T-cell (primary cell): ENCODE measurements at regions not wholly inside any gene's neighbourhood (a gene's known extent, or its start where the extent isn't known, plus 50 kb on each side); places are given as distances from the start of the nearest gene placed in this dataset.

ENCODE experiments used
- ATAC-seq, 4 experiments: fragments of 200-7000 bp in 3 of 4; fragments of 150-1000 bp in 1 of 4; cut with Tn5 transposase; replicated peaks in 1 of 4; 1 replicate in 3 of 4; 2 replicates in 1 of 4; pipeline ENCODE4 v1.10.0; 2021; ENCODE audit warnings: moderate library complexity in 3 of 4, mild to moderate bottlenecking in 2 of 4, moderate number of reproducible peaks in 1 of 4
- CTCF ChIA-PET, 2 donors: fragments of 300-600 bp; sonication (Branson Sonifier 250); formaldehyde crosslinking; loops; one replicate each; lab custom pipeline; 2022; ENCODE audit warnings: antibody characterized with exemption in 2 of 2; lab: Charles Lee
- POLR2A ChIA-PET, 2 donors: fragments of 300-600 bp; sonication (Branson Sonifier 250); formaldehyde crosslinking; loops; one replicate each; lab custom pipeline; 2022; ENCODE audit warnings: antibody characterized with exemption in 2 of 2; lab: Charles Lee
- DNase-seq, 35 experiments: peaks; one replicate each; pipeline versions ENCODE4 v3.0.0 to v3.0.0-alpha.2; 2013 to 2023
- H3K27ac ChIP-seq: one replicate; pipeline ENCODE4 v1.5.1; 2013; ENCODE audit warnings: low read length
- H3K27me3 ChIP-seq, 2 experiments: replicated peaks in 1 of 2; 1 replicate in 1 of 2; 2 replicates in 1 of 2; pipeline versions ENCODE4 v1.6.1 to v1.7.0; 2013; ENCODE audit warnings: low read length in 1 of 2, mixed read lengths in 1 of 2; ENCODE audit not compliant: control insufficient read depth in 2 of 2, insufficient read depth in 2 of 2; ENCODE audit errors: extremely low read depth in 1 of 2
- H3K36me3 ChIP-seq, 2 donors: 1 replicate in 1 of 2; 2 replicates in 1 of 2; pipeline versions ENCODE4 v1.6.1 to v1.7.0; 2013; ENCODE audit warnings: low read length in 1 of 2; ENCODE audit not compliant: control insufficient read depth in 2 of 2, insufficient read depth in 1 of 2; ENCODE audit errors: extremely low read depth in 1 of 2
- H3K4me1 ChIP-seq, 2 experiments: 1 replicate in 1 of 2; 2 replicates in 1 of 2; pipeline versions ENCODE4 v1.6.1 to v1.7.0; 2013; ENCODE audit warnings: low read length in 2 of 2, mixed read lengths in 1 of 2; ENCODE audit not compliant: insufficient read depth in 2 of 2, control insufficient read depth in 1 of 2; ENCODE audit errors: extremely low read depth in 1 of 2
- H3K4me3 ChIP-seq, 2 donors: 1 replicate in 1 of 2; 2 replicates in 1 of 2; pipeline versions ENCODE4 v1.5.1 to v1.7.0; 2013; ENCODE audit warnings: mild to moderate bottlenecking in 2 of 2, low read length in 1 of 2, moderate library complexity in 1 of 2; ENCODE audit not compliant: control insufficient read depth in 1 of 2; ENCODE audit errors: extremely low read depth in 1 of 2
- H3K9me3 ChIP-seq: 2 replicates; pipeline ENCODE4 v1.7.0; 2013
- H3K27ac Mint-ChIP-seq, 2 donors: one replicate each; pipeline ENCODE4 v1.8.0; 2020 to 2021; ENCODE audit warnings: mild to moderate bottlenecking in 2 of 2, mixed read lengths in 2 of 2
- H3K27me3 Mint-ChIP-seq, 2 donors: one replicate each; pipeline ENCODE4 v1.8.0; 2021 to 2022; ENCODE audit warnings: mixed read lengths in 2 of 2
- H3K36me3 Mint-ChIP-seq: one replicate; pipeline ENCODE4 v1.8.0; 2021; ENCODE audit warnings: mixed read lengths
- H3K4me1 Mint-ChIP-seq, 3 donors: one replicate each; pipeline ENCODE4 v1.8.0; 2020 to 2022; ENCODE audit warnings: mixed read lengths in 3 of 3, mild to moderate bottlenecking in 1 of 3
- H3K4me3 Mint-ChIP-seq, 3 donors: one replicate each; pipeline ENCODE4 v1.8.0; 2020 to 2022; ENCODE audit warnings: mild to moderate bottlenecking in 3 of 3, mixed read lengths in 3 of 3, moderate library complexity in 3 of 3
- H3K9me3 Mint-ChIP-seq, 3 donors: one replicate each; pipeline ENCODE4 v1.8.0; 2020 to 2022; ENCODE audit warnings: mixed read lengths in 3 of 3
- WGBS: methylation state at CpG from one replicate; pipeline ENCODE4 v1.1.5; 2013; ENCODE audit warnings: missing lambda C conversion rate; ENCODE audit not compliant: insufficient coverage; 5-methylcytosine and 5-hydroxymethylcytosine counted together

DNA sequence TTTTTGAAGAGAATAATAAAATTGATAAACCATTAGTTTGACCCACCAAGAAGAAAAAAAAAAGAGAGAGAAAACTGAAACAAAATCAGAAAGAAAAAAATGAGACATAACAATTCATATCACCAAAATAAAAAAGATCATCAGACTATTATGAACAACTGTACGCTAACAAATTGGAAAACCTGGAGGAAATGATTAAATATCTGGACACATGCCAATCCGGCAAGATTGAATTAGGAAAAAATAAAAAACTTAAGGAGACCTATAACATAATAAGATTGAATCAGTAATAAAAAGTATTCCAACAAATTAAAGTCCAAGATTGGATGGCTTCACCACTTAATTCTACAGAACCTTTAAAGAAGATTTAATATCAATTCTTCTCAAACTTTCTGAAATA lies 136.7 kb downstream of the CASP12 start:
- peaks cover 3% of the 10 kb centered on the region for H3K9me3 ChIP-seq
- DNase-seq, result no peak
- Mint-ChIP-seq H3K4me3 (no peak overlapping the region), H3K27ac (no peak overlapping the region), H3K4me1 (peaks cover 8 to 13% (median 9%) of the 10 kb centered on the region in 3 donors), H3K27me3 (no peaks in the 10 kb centered on the region), H3K9me3 (peaks cover 11 to 24% (median 19%) of the 10 kb centered on the region in 3 donors), H3K36me3 (peaks cover 19% of the 10 kb centered on the region)
- WGBS, result no CpG with 5 or more reads among the region's 2 CpGs
- no peaks in the 10 kb centered on the region for H3K4me1 ChIP-seq
- CTCF ChIA-PET, result interaction anchor here in 1 of 2 donors (0.6 kb wide), 1 partner anchor 422 kb away, joined by 3 read pairs; no protein-coding TSS in a partner anchor
- peaks cover 0 to 3% of the 10 kb centered on the region in 2 experiments for H3K27me3 ChIP-seq
- no peak overlapping the region for H3K4me3 ChIP-seq
- H3K27ac ChIP-seq, result no peak overlapping the region
- POLR2A ChIA-PET, result interaction anchor here in 1 of 2 donors (0.7 kb wide), 1 partner anchor 43 kb away, joined by 3 read pairs; no protein-coding TSS in a partner anchor
- no peak for ATAC-seq
- H3K36me3 ChIP-seq, result no peaks in the 10 kb centered on the region

DNA sequence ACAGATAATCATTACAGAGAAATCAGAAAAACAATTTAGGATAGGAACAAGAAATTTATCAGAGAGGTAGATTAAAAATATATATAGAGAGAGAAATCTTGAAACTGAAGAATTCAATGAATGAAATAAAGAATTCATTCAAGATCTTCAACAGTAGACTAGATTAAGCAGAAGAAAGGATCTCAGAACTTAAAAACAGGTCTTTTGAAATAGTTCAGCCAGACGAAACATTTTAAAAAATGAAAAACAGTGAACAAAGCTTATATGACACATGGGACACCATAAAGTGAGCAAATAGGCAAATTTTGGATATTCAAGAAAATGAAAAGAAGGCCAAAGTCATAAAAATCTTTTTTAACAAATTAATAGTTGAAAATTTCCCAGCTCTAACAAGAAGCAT lies 138.8 kb downstream of the CASP12 start:
- no CpG with 5 or more reads among the region's 1 CpG for WGBS
- Histone ChIP-seq H3K27me3 (peaks cover 0 to 3% of the 10 kb centered on the region in 2 experiments), H3K4me1 (no peaks in the 10 kb centered on the region), H3K4me3 (no peak overlapping the region), H3K27ac (no peak overlapping the region), H3K36me3 (no peaks in the 10 kb centered on the region), H3K9me3 (peaks cover 3% of the 10 kb centered on the region)
- ATAC-seq (no peak), DNase-seq (no peak)
- peaks cover 5 to 6% (median 6%) of the 10 kb centered on the region in 3 donors for H3K4me1 Mint-ChIP-seq
- H3K9me3 Mint-ChIP-seq, result peaks cover 11 to 24% (median 19%) of the 10 kb centered on the region in 3 donors
- peaks cover 19% of the 10 kb centered on the region for H3K36me3 Mint-ChIP-seq
- ChIA-PET CTCF (interaction anchor here in 1 of 2 donors (0.6 kb wide), 1 partner anchor 17 kb away, joined by 3 read pairs; no protein-coding TSS in a partner anchor), POLR2A (no interaction called here)
- H3K27me3 Mint-ChIP-seq, result no peaks in the 10 kb centered on the region
- no peak overlapping the region for H3K27ac Mint-ChIP-seq
- H3K4me3 Mint-ChIP-seq, result no peak overlapping the region

DNA sequence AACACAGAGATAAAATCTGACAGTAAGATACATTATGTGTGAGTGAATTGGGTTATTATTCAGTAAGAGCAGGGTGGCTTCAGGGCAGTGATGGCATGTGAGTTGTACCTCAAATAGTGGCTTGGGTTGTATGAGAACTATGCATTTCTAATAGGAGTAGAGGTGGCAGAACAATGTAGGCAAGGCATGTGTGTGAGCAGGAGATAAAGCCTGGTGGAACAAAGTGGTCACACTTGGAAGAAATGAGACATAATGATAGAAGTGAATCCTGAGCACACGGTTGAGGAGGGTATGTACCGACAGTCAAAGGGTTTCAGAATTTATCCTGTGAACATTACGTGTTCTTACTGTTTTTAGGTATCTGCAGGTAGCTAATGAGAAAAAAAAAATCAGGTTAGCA lies 159.3 kb downstream of the CASP12 start:
- POLR2A ChIA-PET, result no interaction called here
- Histone ChIP-seq H3K4me1 (no peaks in the 10 kb centered on the region), H3K9me3 (no peaks in the 10 kb centered on the region), H3K27ac (no peak overlapping the region), H3K36me3 (no peaks in the 10 kb centered on the region), H3K27me3 (no peaks in the 10 kb centered on the region), H3K4me3 (no peak overlapping the region)
- H3K36me3 Mint-ChIP-seq, result no peaks in the 10 kb centered on the region
- 60% methylated on average over 2 of the region's 3 CpGs for WGBS
- no peaks in the 10 kb centered on the region for H3K9me3 Mint-ChIP-seq
- no peak overlapping the region for H3K27ac Mint-ChIP-seq
- H3K27me3 Mint-ChIP-seq, result no peaks in the 10 kb centered on the region
- DNase-seq (no peak), ATAC-seq (no peak)
- CTCF ChIA-PET, result no interaction called here
- no peak overlapping the region for H3K4me3 Mint-ChIP-seq
- H3K4me1 Mint-ChIP-seq, result peaks cover 6 to 17% (median 13%) of the 10 kb centered on the region in 3 donors

DNA sequence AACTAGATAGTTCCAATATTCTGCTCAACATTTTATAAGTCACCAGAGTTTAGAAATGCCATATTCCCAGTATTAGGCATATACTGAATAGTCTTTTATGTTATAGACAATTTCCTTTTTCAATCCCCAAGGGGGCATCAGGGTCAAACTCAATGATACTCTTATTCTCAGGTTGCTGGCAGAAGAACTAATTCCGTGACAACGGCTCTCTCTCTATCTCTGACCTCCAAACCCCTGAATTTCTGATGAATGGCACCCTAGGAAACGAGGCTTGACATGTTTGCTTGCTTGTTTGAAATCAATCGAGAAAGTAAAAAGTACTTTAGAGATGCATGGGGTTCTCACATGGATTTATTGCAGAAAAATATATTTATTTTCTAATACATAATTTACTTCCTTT lies 160.1 kb downstream of the CASP12 start:
- DNase-seq (no peak), ATAC-seq (no peak)
- Mint-ChIP-seq H3K4me3 (no peak overlapping the region), H3K4me1 (peaks cover 6 to 17% (median 13%) of the 10 kb centered on the region in 3 donors), H3K27me3 (no peaks in the 10 kb centered on the region), H3K9me3 (no peaks in the 10 kb centered on the region), H3K27ac (no peak overlapping the region), H3K36me3 (no peaks in the 10 kb centered on the region)
- POLR2A ChIA-PET, result no interaction called here
- Histone ChIP-seq H3K4me1 (no peaks in the 10 kb centered on the region), H3K27ac (no peak overlapping the region), H3K4me3 (no peak overlapping the region), H3K36me3 (no peaks in the 10 kb centered on the region), H3K9me3 (no peaks in the 10 kb centered on the region), H3K27me3 (no peaks in the 10 kb centered on the region)
- no CpG with 5 or more reads among the region's 4 CpGs for WGBS
- CTCF ChIA-PET, result no interaction called here

DNA sequence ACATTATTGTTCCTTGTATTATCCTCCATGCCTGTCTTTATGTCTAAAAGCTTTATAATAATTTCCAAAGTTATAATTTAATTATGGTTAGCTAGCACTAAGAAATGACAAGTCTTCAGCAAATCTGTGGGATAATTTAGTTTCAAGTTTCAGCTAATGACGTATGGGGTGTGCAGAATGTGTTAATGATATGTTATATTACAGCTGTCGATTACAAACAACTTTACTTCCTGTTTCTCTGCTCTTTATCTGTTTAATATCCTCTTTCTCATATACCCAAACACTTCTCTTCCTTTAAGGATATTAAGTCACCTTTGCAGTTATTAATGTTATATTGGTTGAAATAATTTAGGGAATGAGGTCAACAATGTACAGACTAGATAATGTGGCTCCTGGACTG lies 161.8 kb downstream of the CASP12 start:
- peak in 1 of 35 experiments; percentile 10 for DNase-seq
- H3K27ac ChIP-seq, result no peak overlapping the region
- CTCF ChIA-PET, result interaction anchor here in 1 of 2 donors (0.6 kb wide), 1 partner anchor 1714 kb away, joined by 4 read pairs; no protein-coding TSS in a partner anchor

DNA sequence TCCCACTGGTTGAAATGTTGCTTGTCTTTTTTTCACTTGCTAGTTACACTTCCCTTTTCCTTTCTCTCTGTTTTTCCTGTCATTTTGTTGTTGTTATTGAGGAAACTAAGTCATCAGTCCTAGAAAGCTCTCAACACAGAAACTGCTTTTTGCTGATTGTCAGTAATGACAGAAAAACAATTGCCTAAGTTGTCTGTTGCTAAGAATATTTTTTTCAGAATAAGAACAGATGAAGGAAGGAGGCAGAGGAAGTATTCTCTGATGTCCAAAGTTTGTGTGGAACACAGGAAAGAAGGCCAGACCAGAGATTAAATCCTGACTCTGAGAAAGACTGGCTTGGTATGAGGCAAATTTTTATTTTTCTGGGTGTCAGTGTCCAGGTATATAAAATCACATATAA lies 163.3 kb downstream of the CASP12 start:
- Histone ChIP-seq H3K27ac (no peak overlapping the region), H3K36me3 (no peaks in the 10 kb centered on the region), H3K27me3 (no peaks in the 10 kb centered on the region), H3K4me1 (no peaks in the 10 kb centered on the region), H3K4me3 (no peak overlapping the region), H3K9me3 (no peaks in the 10 kb centered on the region)
- Mint-ChIP-seq H3K36me3 (no peaks in the 10 kb centered on the region), H3K4me1 (peaks cover 14 to 25% (median 20%) of the 10 kb centered on the region in 3 donors), H3K4me3 (no peak overlapping the region), H3K27ac (peak overlapping the region in 1 of 2 donors; percentile 1), H3K27me3 (no peaks in the 10 kb centered on the region), H3K9me3 (no peaks in the 10 kb centered on the region)
- no peak for DNase-seq
- POLR2A ChIA-PET, result no interaction called here
- ATAC-seq, result no peak
- CTCF ChIA-PET, result no interaction called here

More for the DNA sequence above, 161.8 kb downstream of the CASP12 start:
- Mint-ChIP-seq H3K4me3 (no peak overlapping the region), H3K9me3 (no peaks in the 10 kb centered on the region), H3K36me3 (no peaks in the 10 kb centered on the region), H3K27ac (no peak overlapping the region), H3K4me1 (peaks cover 14 to 25% (median 20%) of the 10 kb centered on the region in 3 donors), H3K27me3 (no peaks in the 10 kb centered on the region)
- POLR2A ChIA-PET, result interaction anchor here in 1 of 2 donors (0.6 kb wide), 1 partner anchor 51 kb away, joined by 3 read pairs; no protein-coding TSS in a partner anchor
- no CpG with 5 or more reads among the region's 2 CpGs for WGBS
- H3K4me1 ChIP-seq, result no peaks in the 10 kb centered on the region
- H3K4me3 ChIP-seq, result no peak overlapping the region
- no peaks in the 10 kb centered on the region for H3K36me3 ChIP-seq
- no peaks in the 10 kb centered on the region for H3K9me3 ChIP-seq
- no peak for ATAC-seq
- H3K27me3 ChIP-seq, result no peaks in the 10 kb centered on the region
